Peyer's patch (tissue), 4 donors: ENCODE measurements at regions not wholly inside any gene's neighbourhood (a gene's known extent, or its start where the extent isn't known, plus 50 kb on each side); places are given as distances from the start of the nearest gene placed in this dataset.
A peak's percentile ranks its signal among the peaks of the same experiment; 100 is the strongest.

Experiments
- DNase-seq, 3 donors: peaks; one replicate each; pipeline ENCODE4 v3.0.0-alpha.2; 2017 to 2019
- H3K27ac ChIP-seq, 4 donors: fragments of 200-600 bp; sonication (generic); one replicate each; pipeline ENCODE4 v1.5.1; 2016 to 2019
- H3K27me3 ChIP-seq, 2 donors: fragments of 200-600 bp; sonication (generic); one replicate each; pipeline ENCODE4 v1.5.1; 2019
- H3K36me3 ChIP-seq, 3 donors: fragments of 200-600 bp; sonication (generic); one replicate each; pipeline ENCODE4 v1.5.1; 2016 to 2019
- H3K4me1 ChIP-seq, 4 donors: fragments of 200-600 bp; sonication (generic); one replicate each; pipeline ENCODE4 v1.5.1; 2016 to 2019
- H3K4me3 ChIP-seq, 4 donors: fragments of 200-600 bp; sonication (generic); 1 replicate in 3 of 4; 2 replicates in 1 of 4; pipeline ENCODE4 v1.5.1; 2016 to 2019; ENCODE audit warnings: mild to moderate bottlenecking in 1 of 4
- H3K9me3 ChIP-seq, 4 donors: fragments of 200-600 bp; sonication (generic); one replicate each; pipeline ENCODE4 v1.5.1; 2016 to 2019; ENCODE audit warnings: mild to moderate bottlenecking in 1 of 4
- POLR2A ChIP-seq, 2 donors: fragments of 450-650 bp; IDR thresholded peaks; one replicate each; pipeline ENCODE4 v1.5.1; 2017; ENCODE audit warnings: antibody characterized with exemption in 2 of 2, mild to moderate bottlenecking in 2 of 2, moderate library complexity in 2 of 2
- TF ChIP-seq, protein P1 (sequence below), 6 experiments: fragments of 450-650 bp in 4 of 6; fragments of 200-600 bp in 2 of 6; sonication (generic) in 1 of 6; IDR thresholded peaks; one replicate each; pipeline ENCODE4 v1.5.1; 2017 to 2019; ENCODE audit warnings: antibody characterized with exemption in 6 of 6, mild to moderate bottlenecking in 3 of 6, moderate library complexity in 1 of 6

DNA sequence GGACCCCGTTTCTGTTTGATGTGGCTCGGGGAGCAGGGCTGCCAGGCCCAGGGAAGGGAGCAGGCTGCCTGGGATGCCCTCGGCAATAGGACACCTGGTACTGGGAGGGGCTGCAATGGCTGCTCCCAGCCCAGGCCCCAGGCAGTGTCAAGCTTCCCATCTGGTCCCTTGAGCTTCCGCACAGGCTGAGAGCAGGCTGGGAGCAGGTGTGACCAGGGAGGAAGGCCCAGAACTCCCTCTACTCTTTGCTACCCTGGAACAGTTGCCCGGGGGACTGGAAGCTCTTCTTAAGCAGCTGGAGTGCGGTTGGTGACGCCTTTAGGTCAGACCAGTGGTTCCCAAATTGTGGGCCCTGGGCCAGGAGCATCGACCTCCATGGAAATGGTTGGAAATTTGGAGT, 186.9 kb downstream of the GADD45G start:
- Histone ChIP-seq H3K27me3 (no peaks in the 10 kb centered on the region), H3K9me3 (no peaks in the 10 kb centered on the region), H3K36me3 (no peaks in the 10 kb centered on the region), H3K4me1 (peaks cover 0 to 2% (median 0%) of the 10 kb centered on the region in 4 donors), H3K27ac (no peak overlapping the region), H3K4me3 (no peak overlapping the region)
- TF ChIP-seq, protein P1, sequence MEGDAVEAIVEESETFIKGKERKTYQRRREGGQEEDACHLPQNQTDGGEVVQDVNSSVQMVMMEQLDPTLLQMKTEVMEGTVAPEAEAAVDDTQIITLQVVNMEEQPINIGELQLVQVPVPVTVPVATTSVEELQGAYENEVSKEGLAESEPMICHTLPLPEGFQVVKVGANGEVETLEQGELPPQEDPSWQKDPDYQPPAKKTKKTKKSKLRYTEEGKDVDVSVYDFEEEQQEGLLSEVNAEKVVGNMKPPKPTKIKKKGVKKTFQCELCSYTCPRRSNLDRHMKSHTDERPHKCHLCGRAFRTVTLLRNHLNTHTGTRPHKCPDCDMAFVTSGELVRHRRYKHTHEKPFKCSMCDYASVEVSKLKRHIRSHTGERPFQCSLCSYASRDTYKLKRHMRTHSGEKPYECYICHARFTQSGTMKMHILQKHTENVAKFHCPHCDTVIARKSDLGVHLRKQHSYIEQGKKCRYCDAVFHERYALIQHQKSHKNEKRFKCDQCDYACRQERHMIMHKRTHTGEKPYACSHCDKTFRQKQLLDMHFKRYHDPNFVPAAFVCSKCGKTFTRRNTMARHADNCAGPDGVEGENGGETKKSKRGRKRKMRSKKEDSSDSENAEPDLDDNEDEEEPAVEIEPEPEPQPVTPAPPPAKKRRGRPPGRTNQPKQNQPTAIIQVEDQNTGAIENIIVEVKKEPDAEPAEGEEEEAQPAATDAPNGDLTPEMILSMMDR (IDR thresholded peaks at IDR 0.05): no peak
- TF ChIP-seq POLR2A (IDR thresholded peaks at IDR 0.05): no peak
- DNase-seq: peak in 1 of 3 donors; percentile 41

DNA sequence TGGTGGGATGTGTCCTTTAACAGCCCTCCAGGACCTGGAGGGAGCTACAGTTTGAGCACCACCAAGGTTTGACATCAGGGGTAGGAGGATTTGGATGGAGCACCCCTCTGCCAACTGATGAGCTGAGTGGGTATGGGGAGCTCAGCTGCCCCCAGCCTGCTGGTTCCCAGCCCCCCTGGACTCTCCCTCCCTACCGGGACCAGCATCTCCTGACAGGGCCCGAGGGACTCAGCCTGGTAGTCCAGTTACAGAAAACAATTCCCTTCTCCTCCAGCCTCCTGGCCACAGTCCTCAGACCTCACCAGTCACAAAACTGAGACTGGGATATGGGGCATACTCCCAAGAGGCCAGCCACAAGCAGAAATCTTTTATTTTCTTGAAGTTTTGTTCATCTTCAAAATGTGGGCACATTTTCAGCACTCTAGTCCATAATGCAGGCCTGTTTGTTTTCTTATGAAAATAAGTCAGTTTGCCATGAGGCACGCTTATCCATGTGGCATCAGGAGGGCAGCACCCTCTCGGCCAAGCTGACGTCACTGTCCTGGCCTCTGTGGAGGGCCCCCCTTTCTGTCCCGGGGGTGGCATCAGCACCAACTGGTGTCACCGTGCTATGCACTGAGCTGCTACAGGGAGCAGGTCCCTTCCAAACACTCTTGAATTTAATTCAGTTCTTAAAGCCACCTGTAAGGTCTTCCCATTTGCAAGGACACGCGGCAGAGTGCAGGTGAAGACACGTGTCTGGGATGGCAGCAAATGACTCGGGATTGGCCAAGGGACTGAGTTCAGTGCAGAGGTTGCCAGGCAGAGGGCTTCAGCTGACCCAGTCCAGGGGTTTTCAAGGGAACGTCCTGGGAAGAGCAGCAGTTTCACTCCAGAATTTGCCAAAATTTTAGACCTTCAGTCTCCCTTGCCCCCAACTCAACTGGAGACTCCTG, 187.6 kb downstream of the GADD45G start:
- TF ChIP-seq, protein P1 (IDR thresholded peaks at IDR 0.05): no peak
- no peak for TF ChIP-seq POLR2A (IDR thresholded peaks at IDR 0.05)
- H3K4me3 ChIP-seq: no peak overlapping the region
- H3K9me3 ChIP-seq: no peaks in the 10 kb centered on the region
- peak in 1 of 3 donors; percentile 23 for DNase-seq
- no peaks in the 10 kb centered on the region for H3K4me1 ChIP-seq
- H3K36me3 ChIP-seq: no peaks in the 10 kb centered on the region
- H3K27me3 ChIP-seq: no peaks in the 10 kb centered on the region
- no peak overlapping the region for H3K27ac ChIP-seq

DNA sequence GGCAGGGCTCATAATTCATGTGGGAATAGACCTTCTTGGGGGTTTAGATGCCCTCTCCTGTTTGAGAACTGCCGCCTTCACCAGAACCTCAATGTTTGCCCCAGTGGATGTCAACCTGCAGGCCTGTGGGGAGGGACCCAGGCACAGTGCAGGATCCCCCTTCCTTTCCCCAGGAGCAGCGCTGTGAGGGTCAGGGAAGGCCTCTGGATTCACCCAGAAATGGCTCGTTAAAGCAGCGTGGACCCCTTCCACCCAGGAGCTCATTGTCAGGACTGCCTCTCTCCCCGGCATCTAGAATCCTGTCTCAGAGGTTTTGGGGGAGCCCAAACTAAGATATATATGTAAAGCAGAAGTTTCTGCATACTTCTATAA, 188.3 kb downstream of the GADD45G start:
- no peaks in the 10 kb centered on the region for H3K27me3 ChIP-seq
- DNase-seq: peak in 2 of 3 donors; percentile 9 to 24
- no peak overlapping the region for H3K4me3 ChIP-seq
- no peaks in the 10 kb centered on the region for H3K36me3 ChIP-seq
- no peaks in the 10 kb centered on the region for H3K9me3 ChIP-seq
- H3K4me1 ChIP-seq: no peaks in the 10 kb centered on the region
- no peak overlapping the region for H3K27ac ChIP-seq
- TF ChIP-seq, protein P1 (IDR thresholded peaks at IDR 0.05): no peak
- TF ChIP-seq POLR2A (IDR thresholded peaks at IDR 0.05): no peak

DNA sequence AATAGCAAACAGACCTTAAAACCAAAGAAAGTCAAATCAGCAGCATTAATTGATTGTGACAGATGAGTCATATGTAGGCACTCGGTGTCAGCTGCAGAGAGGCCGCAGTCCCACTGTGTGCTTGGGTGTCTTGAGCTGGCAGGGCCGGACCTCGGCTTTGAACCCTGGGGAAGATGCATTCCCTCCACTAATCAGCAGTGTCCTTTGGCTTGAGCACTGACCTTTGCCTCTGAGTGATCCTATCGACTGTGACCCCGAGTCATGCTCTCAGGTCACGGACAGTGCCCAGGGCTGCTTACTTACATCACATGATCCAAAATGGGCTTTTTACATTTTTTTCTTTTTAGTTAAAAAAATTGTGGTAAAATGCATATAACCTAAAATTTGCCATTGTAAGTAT, 188.7 kb downstream of the GADD45G start:
- Histone ChIP-seq H3K4me1 (no peaks in the 10 kb centered on the region), H3K36me3 (no peaks in the 10 kb centered on the region), H3K4me3 (no peak overlapping the region), H3K9me3 (no peaks in the 10 kb centered on the region), H3K27me3 (no peaks in the 10 kb centered on the region), H3K27ac (no peak overlapping the region)
- peak in 1 of 3 donors; percentile 41 for DNase-seq
- TF ChIP-seq, protein P1 (IDR thresholded peaks at IDR 0.05): no peak
- no peak for TF ChIP-seq POLR2A (IDR thresholded peaks at IDR 0.05)

DNA sequence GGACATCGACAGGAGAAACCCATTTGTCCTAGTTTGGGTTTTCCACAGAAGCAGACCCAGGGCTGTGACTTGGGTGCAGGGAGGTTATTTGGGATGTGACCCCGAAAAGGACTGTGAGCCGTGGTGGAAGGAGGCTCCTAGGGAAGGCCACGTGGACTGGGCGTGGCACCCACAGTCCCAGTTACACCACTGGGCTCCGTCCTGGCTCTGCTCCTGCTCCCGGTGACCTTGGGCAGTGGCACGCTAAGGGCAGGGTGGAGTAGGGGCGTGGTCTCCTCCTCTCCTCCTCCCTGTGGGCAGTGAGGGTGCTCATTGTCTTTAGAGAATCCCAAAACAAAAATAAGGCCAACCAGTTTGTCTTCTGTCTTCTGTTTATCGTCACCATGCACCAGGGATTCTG, 190.1 kb downstream of the GADD45G start:
- H3K4me1 ChIP-seq: no peaks in the 10 kb centered on the region
- H3K36me3 ChIP-seq: no peaks in the 10 kb centered on the region
- DNase-seq: peak in 1 of 3 donors; percentile 53
- H3K4me3 ChIP-seq: no peak overlapping the region
- no peak overlapping the region for H3K27ac ChIP-seq
- TF ChIP-seq, protein P1 (IDR thresholded peaks at IDR 0.05): no peak
- TF ChIP-seq POLR2A (IDR thresholded peaks at IDR 0.05): no peak
- H3K27me3 ChIP-seq: no peaks in the 10 kb centered on the region
- H3K9me3 ChIP-seq: no peaks in the 10 kb centered on the region
